Testis (tissue), 2 donors: ENCODE measurements at regions not wholly inside any gene's neighbourhood (a gene's known extent, or its start where the extent isn't known, plus 50 kb on each side); places are given as distances from the start of the nearest gene placed in this dataset.

ENCODE experiments used
- DNase-seq: peaks from one replicate; pipeline ENCODE4 v3.0.0-alpha.2; 2019
- H3K27ac ChIP-seq, 2 donors: fragments of 200-600 bp; sonication (generic); one replicate each; pipeline ENCODE4 v1.5.1; 2019
- H3K27me3 ChIP-seq: fragments of 200-600 bp; sonication (generic); one replicate; pipeline ENCODE4 v1.5.1; 2019
- H3K36me3 ChIP-seq: fragments of 200-600 bp; sonication (generic); one replicate; pipeline ENCODE4 v1.5.1; 2017; ENCODE audit warnings: low read depth; ENCODE audit errors: missing control alignments
- H3K4me1 ChIP-seq: fragments of 200-600 bp; sonication (generic); one replicate; pipeline ENCODE4 v1.5.1; 2019
- H3K4me3 ChIP-seq, 2 donors: fragments of 200-600 bp; sonication (generic); one replicate each; pipeline ENCODE4 v1.5.1; 2017 to 2019
- H3K9me3 ChIP-seq: fragments of 200-600 bp; sonication (generic); one replicate; pipeline ENCODE4 v1.5.1; 2017
- POLR2A ChIP-seq: fragments of 450-650 bp; IDR thresholded peaks from one replicate; pipeline ENCODE4 v1.6.1; 2017; ENCODE audit warnings: antibody characterized with exemption, mild to moderate bottlenecking, moderate library complexity
- WGBS, 2 donors: methylation state at CpG; one replicate each; pipeline ENCODE4 v1.1.5; 2018; 5-methylcytosine and 5-hydroxymethylcytosine counted together
- intact Hi-C: fragments of 100-400 bp; cut with DNase I; formaldehyde crosslinking; loops from one replicate; pipeline ENCODE4 v1.15.1; 2023; ENCODE audit warnings: low total_unique reads
- TF ChIP-seq, protein P1 (sequence below), 3 experiments: fragments of 450-650 bp in 2 of 3; fragments of 200-600 bp in 1 of 3; sonication (generic) in 1 of 3; IDR thresholded peaks; one replicate each; pipeline ENCODE4 v1.5.1; 2016 to 2019; ENCODE audit warnings: antibody characterized with exemption in 3 of 3, mild to moderate bottlenecking in 2 of 3, moderate library complexity in 1 of 3

GRCh38 chr2:195594248-195594647 lies 62.8 kb upstream of the SLC39A10 start:
- H3K36me3 ChIP-seq = no peaks in the 10 kb centered on the region
- TF ChIP-seq, protein P1, sequence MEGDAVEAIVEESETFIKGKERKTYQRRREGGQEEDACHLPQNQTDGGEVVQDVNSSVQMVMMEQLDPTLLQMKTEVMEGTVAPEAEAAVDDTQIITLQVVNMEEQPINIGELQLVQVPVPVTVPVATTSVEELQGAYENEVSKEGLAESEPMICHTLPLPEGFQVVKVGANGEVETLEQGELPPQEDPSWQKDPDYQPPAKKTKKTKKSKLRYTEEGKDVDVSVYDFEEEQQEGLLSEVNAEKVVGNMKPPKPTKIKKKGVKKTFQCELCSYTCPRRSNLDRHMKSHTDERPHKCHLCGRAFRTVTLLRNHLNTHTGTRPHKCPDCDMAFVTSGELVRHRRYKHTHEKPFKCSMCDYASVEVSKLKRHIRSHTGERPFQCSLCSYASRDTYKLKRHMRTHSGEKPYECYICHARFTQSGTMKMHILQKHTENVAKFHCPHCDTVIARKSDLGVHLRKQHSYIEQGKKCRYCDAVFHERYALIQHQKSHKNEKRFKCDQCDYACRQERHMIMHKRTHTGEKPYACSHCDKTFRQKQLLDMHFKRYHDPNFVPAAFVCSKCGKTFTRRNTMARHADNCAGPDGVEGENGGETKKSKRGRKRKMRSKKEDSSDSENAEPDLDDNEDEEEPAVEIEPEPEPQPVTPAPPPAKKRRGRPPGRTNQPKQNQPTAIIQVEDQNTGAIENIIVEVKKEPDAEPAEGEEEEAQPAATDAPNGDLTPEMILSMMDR (IDR thresholded peaks at IDR 0.05) = no peak
- TF ChIP-seq POLR2A = no peak
- intact Hi-C loops = no loop called here
- H3K27me3 ChIP-seq = no peaks in the 10 kb centered on the region
- WGBS, 2 donors = 62 to 68% methylated on average over 3 of the region's 3 CpGs
- H3K4me1 ChIP-seq = no peaks in the 10 kb centered on the region
- H3K27ac ChIP-seq = no peak overlapping the region
- DNase-seq = no peak
- H3K4me3 ChIP-seq = no peak overlapping the region
- H3K9me3 ChIP-seq = no peaks in the 10 kb centered on the region

GRCh38 chr2:195592105-195592504 lies 64.9 kb upstream of the SLC39A10 start:
- Histone ChIP-seq H3K36me3 (no peaks in the 10 kb centered on the region), H3K4me3 (no peak overlapping the region), H3K27ac (no peak overlapping the region), H3K4me1 (no peaks in the 10 kb centered on the region), H3K9me3 (no peaks in the 10 kb centered on the region), H3K27me3 (no peaks in the 10 kb centered on the region)
- intact Hi-C loops = no loop called here
- WGBS, 2 donors = 84 to 90% methylated on average over 2 of the region's 2 CpGs
- DNase-seq = no peak
- TF ChIP-seq POLR2A = no peak
- TF ChIP-seq, protein P1 (IDR thresholded peaks at IDR 0.05) = no peak

DNA sequence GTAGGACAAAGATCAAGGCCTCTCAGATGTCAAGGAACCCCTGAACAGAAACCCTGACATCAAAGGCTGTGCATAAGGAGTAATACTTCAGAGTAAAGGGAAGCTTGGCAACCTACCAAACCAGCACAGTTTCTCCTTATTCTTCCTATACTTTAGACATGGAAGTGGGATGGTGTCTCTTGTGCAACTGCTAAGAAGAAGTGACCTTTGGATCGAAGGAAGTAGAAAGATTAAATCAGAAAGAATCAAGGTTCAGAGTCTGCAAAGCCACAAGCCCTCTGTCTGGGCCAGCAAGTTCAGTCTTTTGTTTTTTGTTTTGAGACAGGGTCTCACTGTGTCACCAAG lies 66.2 kb upstream of the SLC39A10 start:
- H3K27ac ChIP-seq = no peak overlapping the region

GRCh38 chr2:195590199-195590860 lies 66.7 kb upstream of the SLC39A10 start:
- Histone ChIP-seq H3K36me3 (no peaks in the 10 kb centered on the region), H3K4me1 (no peaks in the 10 kb centered on the region), H3K9me3 (no peaks in the 10 kb centered on the region), H3K4me3 (no peak overlapping the region), H3K27ac (no peak overlapping the region), H3K27me3 (no peaks in the 10 kb centered on the region)
- TF ChIP-seq, protein P1 (IDR thresholded peaks at IDR 0.05) = no peak
- no peak for TF ChIP-seq POLR2A
- intact Hi-C loops = no loop called here
- 83 to 97% methylated on average over 1 of the region's 1 CpG for WGBS, 2 donors
- DNase-seq = no peak

More for the DNA sequence above, 66.2 kb upstream of the SLC39A10 start:
- TF ChIP-seq, protein P1 (IDR thresholded peaks at IDR 0.05) = no peak
- no peak for TF ChIP-seq POLR2A
- Histone ChIP-seq H3K9me3 (no peaks in the 10 kb centered on the region), H3K4me3 (no peak overlapping the region), H3K4me1 (no peaks in the 10 kb centered on the region), H3K27me3 (no peaks in the 10 kb centered on the region), H3K36me3 (no peaks in the 10 kb centered on the region)
- 63 to 72% methylated on average over 1 of the region's 1 CpG for WGBS, 2 donors
- intact Hi-C loops = no loop called here
- DNase-seq = no peak

- intact Hi-C loops = no loop called here
- H3K27ac ChIP-seq = no peak overlapping the region
- 82 to 85% methylated on average over 5 of the region's 5 CpGs for WGBS, 2 donors
Observed at GRCh38 chr2:195587966-195588365, 69.1 kb upstream of the SLC39A10 start.

More at GRCh38 chr2:195587966-195588365, 69.1 kb upstream of the SLC39A10 start:
- Histone ChIP-seq H3K9me3 (no peaks in the 10 kb centered on the region), H3K4me3 (no peak overlapping the region), H3K4me1 (no peaks in the 10 kb centered on the region), H3K36me3 (no peaks in the 10 kb centered on the region), H3K27me3 (no peaks in the 10 kb centered on the region)
- DNase-seq = no peak
- TF ChIP-seq, protein P1 (IDR thresholded peaks at IDR 0.05) = no peak
- TF ChIP-seq POLR2A = no peak
